ENCODE measurements at regions not wholly inside any gene's neighbourhood (a gene's known extent, or its start where the extent isn't known, plus 50 kb on each side); places are given as distances from the start of the nearest gene placed in this dataset.

DNA sequence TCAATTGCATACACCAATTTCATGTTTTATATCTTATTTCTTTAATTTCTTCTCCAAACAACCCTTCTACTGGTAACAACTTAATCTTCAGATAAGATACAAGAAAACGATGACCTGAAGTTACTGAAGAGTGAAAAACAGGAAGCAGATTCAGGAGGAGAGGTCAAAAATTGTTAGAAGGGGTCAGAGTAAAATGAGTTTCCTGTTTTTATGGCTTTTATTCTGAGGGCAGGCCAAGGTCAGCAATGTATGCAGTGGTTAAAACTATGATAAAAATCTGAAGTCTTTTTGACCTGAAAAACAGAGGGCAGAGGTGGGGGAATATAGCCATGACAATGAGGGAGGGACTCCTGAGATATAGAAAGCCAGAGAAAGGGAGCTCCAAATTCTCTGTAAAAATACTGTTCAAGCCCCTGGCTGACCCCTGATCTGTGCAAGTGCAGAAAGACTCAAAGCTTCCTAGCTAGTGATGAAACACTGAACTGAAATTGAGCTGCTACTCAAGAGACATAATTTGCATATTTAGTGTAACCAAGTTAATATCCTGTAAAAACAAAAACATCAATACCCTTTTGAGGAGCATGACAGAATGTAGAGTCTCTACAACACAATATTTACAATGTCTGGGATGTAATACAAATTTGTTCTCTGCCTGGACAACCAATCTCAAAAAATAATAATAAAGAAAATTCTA lies 514.3 kb upstream of the SEL1L start:
- no peak for DNase-seq

GRCh38 chr14:82052778-82053177 lies 519.1 kb upstream of the SEL1L start:
- DNase-seq: no peak

DNA sequence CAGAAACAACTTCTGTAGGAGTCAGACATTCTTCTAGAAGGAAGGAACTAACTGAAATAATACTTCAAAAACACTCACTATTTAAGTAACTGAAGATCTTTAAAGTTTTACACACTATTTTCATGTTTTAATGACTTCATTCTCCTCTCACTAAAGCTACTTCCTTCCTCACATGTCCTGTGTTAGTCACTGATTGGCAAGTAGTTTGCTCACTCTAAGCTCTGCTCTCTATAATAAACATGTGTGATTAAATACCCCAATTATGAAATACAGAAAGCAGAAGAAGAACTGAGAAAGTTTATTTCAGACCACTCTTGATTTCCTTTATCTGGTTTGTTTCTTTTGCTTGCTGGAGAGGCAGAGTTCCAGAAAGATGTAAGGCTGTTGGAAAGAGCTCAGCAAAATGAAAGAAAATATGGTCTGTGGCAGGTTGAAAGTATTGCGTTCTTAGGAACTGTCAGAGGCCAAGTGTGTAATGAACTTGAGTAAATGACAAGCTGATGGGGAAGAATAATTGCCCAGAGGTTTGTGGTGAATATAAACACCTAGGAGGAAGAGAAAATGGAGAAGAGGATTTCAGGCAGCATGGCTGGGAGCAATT lies 522.0 kb upstream of the SEL1L start:
- DNase-seq: no peak

GRCh38 chr14:82060219-82060618 lies 526.6 kb upstream of the SEL1L start:
- DNase-seq: no peak

DNA sequence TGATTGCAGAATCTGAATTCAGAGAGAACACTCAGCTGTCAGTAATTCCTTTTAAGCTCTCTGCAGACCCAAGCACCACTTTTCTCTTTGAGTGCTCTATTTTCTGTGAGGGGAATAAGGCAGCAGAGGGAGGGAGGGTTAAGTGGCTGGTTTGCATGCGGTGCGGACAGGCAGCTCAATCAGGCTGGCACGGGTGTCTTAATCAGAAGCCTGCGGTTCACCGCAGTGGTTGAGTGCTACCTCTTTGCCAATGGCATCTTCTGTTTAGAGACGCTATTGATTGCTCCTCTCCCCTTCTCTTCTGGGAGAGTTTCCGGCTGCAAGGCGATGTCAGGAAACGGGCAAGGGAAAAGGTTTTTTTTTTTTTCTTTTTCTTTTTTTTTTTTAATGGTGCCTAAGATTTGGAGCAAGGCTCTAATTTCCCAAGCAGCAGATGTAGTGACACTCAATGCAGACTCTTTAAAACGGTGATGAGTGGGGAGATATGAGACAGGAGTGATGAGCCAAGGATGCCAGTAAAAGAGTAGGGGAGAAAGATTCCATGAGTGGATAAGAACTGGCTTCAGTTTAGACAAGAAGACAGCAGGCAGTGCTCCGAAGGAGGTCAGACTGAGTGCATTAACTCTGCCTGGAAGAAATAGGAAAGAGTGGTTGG lies 533.7 kb upstream of the SEL1L start:
- no peak for DNase-seq

DNA sequence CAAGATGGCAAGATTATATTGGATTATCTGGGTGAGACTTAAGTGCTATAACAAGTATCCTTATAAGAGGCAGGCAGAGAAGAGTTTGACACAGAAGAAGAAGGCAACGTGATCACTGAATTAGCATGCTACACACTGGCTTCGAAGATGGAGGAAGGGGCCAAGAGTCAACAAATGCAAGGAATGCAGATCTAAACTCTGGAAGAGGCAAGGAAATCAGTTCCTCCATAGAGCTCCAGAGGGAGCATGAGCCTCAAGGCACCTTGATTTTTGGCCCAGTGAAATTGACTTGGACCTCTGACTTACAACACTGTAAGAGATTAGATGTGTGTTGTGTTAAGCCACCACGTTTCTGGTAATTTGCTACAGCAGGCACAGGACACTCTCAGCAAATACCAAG lies 536.4 kb upstream of the SEL1L start:
- DNase-seq: no peak

GRCh38 chr14:82070753-82071152 lies 537.1 kb upstream of the SEL1L start:
- DNase-seq: no peak

GRCh38 chr14:82073547-82073946 lies 539.9 kb upstream of the SEL1L start:
- DNase-seq: no peak

GRCh38 chr14:82075566-82075965 lies 541.9 kb upstream of the SEL1L start:
- peak; percentile 73 for DNase-seq

DNA sequence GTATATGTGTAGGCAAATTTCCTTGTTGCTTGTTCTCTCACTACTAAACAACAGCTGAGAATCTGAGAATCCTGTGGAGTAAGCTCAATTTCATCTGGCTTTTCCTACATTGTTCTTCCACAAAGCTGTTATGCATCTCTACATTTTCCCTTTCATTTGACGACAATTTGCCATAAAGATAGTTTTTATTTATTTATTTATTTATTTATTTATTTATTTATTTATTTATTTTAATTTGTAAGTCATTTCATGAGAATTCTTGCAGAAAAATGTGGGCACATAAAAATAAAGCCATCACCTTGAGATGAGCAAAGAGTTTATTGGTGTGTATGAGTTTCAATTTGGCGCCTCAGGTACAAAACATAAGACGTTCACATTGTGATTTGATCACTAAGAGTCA lies 545.9 kb upstream of the SEL1L start:
- no peak for DNase-seq

DNA sequence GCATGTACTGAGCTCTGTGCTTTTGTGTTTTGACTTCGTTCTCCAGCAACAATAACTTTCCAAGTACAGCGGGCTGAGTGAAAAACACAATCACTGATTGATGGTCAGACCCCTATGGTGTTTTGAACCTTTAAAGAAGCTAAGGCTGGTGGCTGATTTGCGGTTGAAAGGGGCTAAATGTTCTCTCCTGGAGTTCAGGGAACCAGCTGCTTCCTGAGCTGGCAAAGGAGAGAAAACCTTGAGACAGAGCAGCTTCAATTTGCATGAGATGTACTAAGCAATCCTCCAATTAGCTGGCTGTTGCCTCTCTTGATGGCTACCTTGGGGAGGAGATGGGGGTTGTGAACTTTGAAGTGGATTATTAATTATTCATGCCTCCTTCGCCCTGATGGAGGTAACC lies 546.7 kb upstream of the SEL1L start:
- no peak for DNase-seq

GRCh38 chr14:82084813-82085212 lies 551.2 kb upstream of the SEL1L start:
- no peak for DNase-seq

GRCh38 chr14:82091097-82091496 lies 557.4 kb upstream of the SEL1L start:
- no peak for DNase-seq

GRCh38 chr14:82094829-82095345 lies 561.2 kb upstream of the SEL1L start:
- no peak for DNase-seq

GRCh38 chr14:82104013-82104412 lies 570.4 kb upstream of the SEL1L start:
- no peak for DNase-seq

DNA sequence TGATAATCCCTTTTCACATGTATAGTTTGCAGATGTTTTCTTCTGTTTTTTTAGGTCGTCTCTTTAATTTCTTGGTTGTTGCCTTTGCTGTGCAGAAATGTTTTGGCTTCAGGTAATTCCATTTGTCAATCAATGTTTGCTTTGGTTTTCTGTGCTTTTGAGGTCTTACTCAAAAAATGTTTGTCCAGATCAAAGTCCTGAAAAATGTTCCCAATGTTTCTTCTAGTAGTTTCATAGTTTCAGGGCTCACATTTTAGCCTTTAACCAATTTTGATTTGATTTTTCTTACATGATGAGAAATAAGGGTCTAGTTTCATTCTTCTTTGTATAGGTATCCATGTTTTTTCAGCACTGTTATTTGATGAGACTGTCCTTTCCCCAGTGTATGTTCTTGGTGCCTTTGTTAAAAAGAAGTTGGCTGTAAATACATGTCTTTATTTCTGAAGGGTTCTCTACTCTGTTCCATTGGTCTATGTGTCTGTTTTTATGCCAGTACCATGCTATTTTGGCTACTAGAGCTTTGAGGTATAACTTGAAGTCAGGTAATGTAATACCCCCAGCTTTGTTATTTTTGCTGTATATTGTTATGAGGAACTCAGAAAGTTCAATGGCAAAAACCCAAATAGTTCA lies 578.7 kb upstream of the SEL1L start:
- DNase-seq: no peak

- no peak for DNase-seq
Observed at GRCh38 chr14:82113007-82113406, 579.4 kb upstream of the SEL1L start.

- DNase-seq: no peak
Observed at GRCh38 chr14:82113710-82114109, 580.1 kb upstream of the SEL1L start.

- DNase-seq: no peak
Observed at GRCh38 chr14:82116721-82117120, 583.1 kb upstream of the SEL1L start.

DNA sequence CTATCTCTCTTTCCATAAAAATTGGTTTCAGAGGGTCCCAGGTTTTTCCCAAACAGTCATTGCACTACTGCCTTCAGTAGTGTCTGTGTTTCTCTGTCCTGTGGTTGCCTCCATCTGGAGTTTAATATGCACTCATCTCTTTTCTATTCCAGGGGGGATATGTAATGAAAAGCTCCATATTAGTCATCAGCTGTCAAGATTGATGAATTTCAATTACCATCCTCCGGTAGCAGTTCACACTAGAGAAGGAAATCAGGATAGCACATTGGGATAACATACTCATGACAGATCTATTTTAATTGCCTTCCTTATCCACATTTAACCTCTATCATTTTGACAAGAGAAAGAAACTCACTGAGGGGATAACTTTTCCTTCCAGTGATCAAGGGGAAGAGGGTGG lies 589.0 kb upstream of the SEL1L start:
- no peak for DNase-seq

GRCh38 chr14:82124511-82124910 lies 590.9 kb upstream of the SEL1L start:
- no peak for DNase-seq

DNA sequence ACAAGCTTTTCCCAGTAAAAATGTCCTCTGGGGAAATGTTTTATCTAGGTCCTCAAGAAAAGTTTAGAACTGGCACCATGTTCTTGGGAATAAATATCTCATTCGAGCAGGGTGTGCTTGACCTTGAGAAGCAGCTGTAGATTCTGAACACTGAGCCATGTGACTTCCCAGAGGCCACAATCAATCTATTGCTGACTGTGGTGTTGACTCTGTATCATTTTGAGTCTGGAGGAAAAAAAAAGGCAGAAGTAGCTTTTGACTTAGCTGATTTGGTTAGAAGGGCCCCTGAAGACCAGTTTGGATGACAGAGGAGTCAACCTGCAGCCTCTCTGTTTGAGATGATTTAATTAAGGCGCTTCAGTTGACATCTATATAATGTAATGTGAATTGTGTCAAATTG lies 592.4 kb upstream of the SEL1L start:
- no peak for DNase-seq

DNA sequence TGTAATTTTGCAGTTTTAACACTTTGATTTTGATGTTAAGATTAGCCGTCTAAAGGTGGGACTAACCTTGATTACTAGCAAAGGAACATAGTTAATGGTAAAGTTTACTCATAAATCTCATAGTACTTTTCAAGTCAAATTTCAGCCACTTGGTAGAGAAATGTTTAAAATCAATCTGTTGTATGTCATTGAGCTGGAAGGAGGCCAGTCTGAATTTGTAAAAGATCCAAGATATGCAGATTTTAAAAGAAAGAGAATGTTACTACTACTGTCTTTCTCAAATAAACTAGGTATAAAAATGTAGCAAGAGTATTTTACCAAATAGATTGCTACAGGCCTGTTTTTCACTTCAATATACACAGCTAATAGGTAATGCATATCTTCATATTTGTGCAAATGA lies 600.8 kb upstream of the SEL1L start:
- no peak for DNase-seq

All from left kidney (tissue), 1 donor.